Neural cell (in vitro differentiated cells): ENCODE measurements at regions not wholly inside any gene's neighbourhood (a gene's known extent, or its start where the extent isn't known, plus 50 kb on each side); places are given as distances from the start of the nearest gene placed in this dataset.

Source experiments
- H2AFZ ChIP-seq: fragments of 200-600, 300-800 bp; sonication (generic), shearing (Covaris generic); 2 replicates; pipeline ENCODE4 v1.6.0; 2014; ENCODE audit warnings: low read depth, mild to moderate bottlenecking, antibody characterized with exemption, low read length, moderate library complexity
- H3F3A ChIP-seq: fragments of 200-600 bp; shearing (Covaris generic); 2 replicates; pipeline ENCODE4 v1.6.1; 2016; ENCODE audit warnings: mild to moderate bottlenecking, moderate library complexity, mixed read lengths, antibody characterized with exemption, low read length; ENCODE audit not compliant: insufficient read depth, poor library complexity, severe bottlenecking
- H3K27ac ChIP-seq: fragments of 200-600, 300-800 bp; sonication (generic), shearing (Covaris generic); 2 replicates; pipeline ENCODE4 v1.5.1; 2014; ENCODE audit warnings: mild to moderate bottlenecking, low read length, moderate library complexity
- H3K27me3 ChIP-seq: fragments of 300-800, 200-600 bp; sonication (generic), shearing (Covaris generic); 2 replicates; pipeline ENCODE4 v1.6.0; 2014; ENCODE audit warnings: mild to moderate bottlenecking, low read depth, low read length, moderate library complexity; ENCODE audit not compliant: insufficient read depth
- H3K36me3 ChIP-seq: fragments of 300-800, 200-600 bp; sonication (generic), shearing (Covaris generic); 2 replicates; pipeline ENCODE4 v1.5.1; 2014; ENCODE audit warnings: mild to moderate bottlenecking, antibody characterized with exemption, low read length, moderate library complexity; ENCODE audit not compliant: insufficient read depth
- H3K4me2 ChIP-seq: fragments of 300-800, 200-600 bp; sonication (generic), shearing (Covaris generic); 2 replicates; pipeline ENCODE4 v1.6.0; 2014; ENCODE audit warnings: mild to moderate bottlenecking, low read length
- H3K4me3 ChIP-seq: fragments of 300-800, 200-600 bp; sonication (generic), shearing (Covaris generic); 2 replicates; pipeline ENCODE4 v1.5.1; 2014; ENCODE audit warnings: mild to moderate bottlenecking, low read length, moderate library complexity
- H3K79me2 ChIP-seq: fragments of 200-600 bp; shearing (Covaris generic); replicated peaks from 2 replicates; pipeline ENCODE4 v1.6.0; 2014; ENCODE audit warnings: mild to moderate bottlenecking, low read length, moderate library complexity; ENCODE audit not compliant: insufficient read depth
- H3K9ac ChIP-seq: fragments of 300-800, 200-600 bp; sonication (generic), shearing (Covaris generic); 2 replicates; pipeline ENCODE4 v1.6.1; 2016; ENCODE audit warnings: mild to moderate bottlenecking, low read length, mixed read lengths
- H3K9me2 ChIP-seq: fragments of 200-600 bp; shearing (Covaris generic); 2 replicates; pipeline ENCODE4 v1.6.1; 2016; ENCODE audit warnings: mild to moderate bottlenecking, low read length, mixed read lengths; ENCODE audit not compliant: insufficient read depth
- H3K9me3 ChIP-seq: fragments of 200-600, 300-800 bp; sonication (generic), shearing (Covaris generic); 2 replicates; pipeline ENCODE4 v1.6.1; 2016; ENCODE audit warnings: mild to moderate bottlenecking, mixed run types, low read length, moderate library complexity, mixed read lengths
- H4K20me1 ChIP-seq: fragments of 200-600 bp; shearing (Covaris generic); 2 replicates; pipeline ENCODE4 v1.6.1; 2016; ENCODE audit warnings: mild to moderate bottlenecking, mixed run types; ENCODE audit not compliant: insufficient read depth
- EP300 ChIP-seq: fragments of 450-650 bp; conservative IDR thresholded peaks from 2 replicates; pipeline ENCODE4 v1.6.1; 2014; ENCODE audit warnings: antibody characterized with exemption, mild to moderate bottlenecking, moderate library complexity; ENCODE audit not compliant: poor library complexity, severe bottlenecking
- EZH2 ChIP-seq: fragments of 200-600, 300-800 bp; shearing (Covaris generic), sonication (generic); IDR thresholded peaks from 2 replicates; pipeline ENCODE4 v1.6.1; 2014; ENCODE audit warnings: antibody characterized with exemption, low read length, borderline replicate concordance, mild to moderate bottlenecking; ENCODE audit not compliant: insufficient read depth, poor library complexity, severe bottlenecking
- MXI1 ChIP-seq: fragments of 450-650 bp; conservative IDR thresholded peaks from 2 replicates; pipeline ENCODE4 v1.6.1; 2014; ENCODE audit warnings: antibody characterized with exemption, mild to moderate bottlenecking; ENCODE audit not compliant: poor library complexity, severe bottlenecking
- POLR2AphosphoS5 ChIP-seq: IDR thresholded peaks from 2 replicates; pipeline ENCODE4 v1.6.1; 2012
- RAD21 ChIP-seq: fragments of 450-650 bp; conservative IDR thresholded peaks from 2 replicates; pipeline ENCODE4 v1.6.1; 2014; ENCODE audit warnings: antibody characterized with exemption, mild to moderate bottlenecking, moderate library complexity
- SMC3 ChIP-seq: fragments of 450-650 bp; conservative IDR thresholded peaks from 2 replicates; pipeline ENCODE4 v1.6.1; 2014; ENCODE audit warnings: antibody characterized with exemption, mild to moderate bottlenecking, moderate library complexity; ENCODE audit not compliant: poor library complexity
- TAF1 ChIP-seq: IDR thresholded peaks from 2 replicates; pipeline ENCODE4 v1.6.1; 2012; ENCODE audit warnings: low read depth
- TF ChIP-seq, protein P1 (sequence below): IDR thresholded peaks from 2 replicates; pipeline ENCODE4 v1.6.1; 2012; ENCODE audit warnings: borderline replicate concordance
- TF ChIP-seq, protein P2 (sequence below): fragments of 450-650 bp; IDR thresholded peaks from 2 replicates; pipeline ENCODE4 v1.5.1; 2014; ENCODE audit warnings: antibody characterized with exemption, mild to moderate bottlenecking, moderate library complexity; ENCODE audit not compliant: poor library complexity, severe bottlenecking

DNA sequence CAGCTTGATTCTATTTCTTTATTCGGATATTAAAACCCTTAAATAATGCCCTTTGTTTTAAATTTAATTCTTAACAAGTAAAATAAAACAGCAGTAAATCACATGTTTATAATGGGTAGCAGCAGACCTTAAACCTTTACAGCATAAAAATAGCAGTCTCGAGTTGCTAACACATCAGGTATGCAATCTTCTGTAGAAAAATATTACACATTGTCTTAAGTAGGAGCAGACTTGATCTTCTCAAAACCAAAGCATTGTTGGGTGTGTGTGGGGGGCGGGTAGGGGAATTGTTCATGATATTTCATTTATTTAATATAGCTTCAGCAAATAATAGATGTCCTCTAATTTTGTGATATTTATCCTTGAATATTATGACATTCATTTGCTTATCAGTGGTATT lies 331.4 kb downstream of the PCDH7 start:
- H3K27me3 ChIP-seq: no peaks in the 10 kb centered on the region
- H4K20me1 ChIP-seq: no peaks in the 10 kb centered on the region
- no peaks in the 10 kb centered on the region for H3K36me3 ChIP-seq
- no peaks in the 10 kb centered on the region for H3K79me2 ChIP-seq
- H3K9me3 ChIP-seq: no peaks in the 10 kb centered on the region
- no peaks in the 10 kb centered on the region for H3K9me2 ChIP-seq
- no peaks in the 10 kb centered on the region for H3F3A ChIP-seq
- no peak overlapping the region for H3K4me2 ChIP-seq
- TF ChIP-seq POLR2AphosphoS5 (no peak), MXI1 (no peak), EP300 (no peak), TAF1 (no peak), EZH2 (no peak), SMC3 (no peak)
- TF ChIP-seq, protein P1, sequence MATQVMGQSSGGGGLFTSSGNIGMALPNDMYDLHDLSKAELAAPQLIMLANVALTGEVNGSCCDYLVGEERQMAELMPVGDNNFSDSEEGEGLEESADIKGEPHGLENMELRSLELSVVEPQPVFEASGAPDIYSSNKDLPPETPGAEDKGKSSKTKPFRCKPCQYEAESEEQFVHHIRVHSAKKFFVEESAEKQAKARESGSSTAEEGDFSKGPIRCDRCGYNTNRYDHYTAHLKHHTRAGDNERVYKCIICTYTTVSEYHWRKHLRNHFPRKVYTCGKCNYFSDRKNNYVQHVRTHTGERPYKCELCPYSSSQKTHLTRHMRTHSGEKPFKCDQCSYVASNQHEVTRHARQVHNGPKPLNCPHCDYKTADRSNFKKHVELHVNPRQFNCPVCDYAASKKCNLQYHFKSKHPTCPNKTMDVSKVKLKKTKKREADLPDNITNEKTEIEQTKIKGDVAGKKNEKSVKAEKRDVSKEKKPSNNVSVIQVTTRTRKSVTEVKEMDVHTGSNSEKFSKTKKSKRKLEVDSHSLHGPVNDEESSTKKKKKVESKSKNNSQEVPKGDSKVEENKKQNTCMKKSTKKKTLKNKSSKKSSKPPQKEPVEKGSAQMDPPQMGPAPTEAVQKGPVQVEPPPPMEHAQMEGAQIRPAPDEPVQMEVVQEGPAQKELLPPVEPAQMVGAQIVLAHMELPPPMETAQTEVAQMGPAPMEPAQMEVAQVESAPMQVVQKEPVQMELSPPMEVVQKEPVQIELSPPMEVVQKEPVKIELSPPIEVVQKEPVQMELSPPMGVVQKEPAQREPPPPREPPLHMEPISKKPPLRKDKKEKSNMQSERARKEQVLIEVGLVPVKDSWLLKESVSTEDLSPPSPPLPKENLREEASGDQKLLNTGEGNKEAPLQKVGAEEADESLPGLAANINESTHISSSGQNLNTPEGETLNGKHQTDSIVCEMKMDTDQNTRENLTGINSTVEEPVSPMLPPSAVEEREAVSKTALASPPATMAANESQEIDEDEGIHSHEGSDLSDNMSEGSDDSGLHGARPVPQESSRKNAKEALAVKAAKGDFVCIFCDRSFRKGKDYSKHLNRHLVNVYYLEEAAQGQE: no peak
- no peak overlapping the region for H2AFZ ChIP-seq
- H3K9ac ChIP-seq: no peak overlapping the region
- H3K27ac ChIP-seq: no peak overlapping the region
- H3K4me3 ChIP-seq: no peak overlapping the region

- no peaks in the 10 kb centered on the region for H4K20me1 ChIP-seq
- no peak overlapping the region for H3K27ac ChIP-seq
- no peak overlapping the region for H3K4me2 ChIP-seq
- no peak for TF ChIP-seq RAD21
- no peak for TF ChIP-seq POLR2AphosphoS5
- no peak for TF ChIP-seq EP300
- no peak for TF ChIP-seq SMC3
- no peak for TF ChIP-seq MXI1
- TF ChIP-seq EZH2: no peak
- TF ChIP-seq TAF1: no peak
- TF ChIP-seq, protein P1: no peak
- TF ChIP-seq, protein P2, sequence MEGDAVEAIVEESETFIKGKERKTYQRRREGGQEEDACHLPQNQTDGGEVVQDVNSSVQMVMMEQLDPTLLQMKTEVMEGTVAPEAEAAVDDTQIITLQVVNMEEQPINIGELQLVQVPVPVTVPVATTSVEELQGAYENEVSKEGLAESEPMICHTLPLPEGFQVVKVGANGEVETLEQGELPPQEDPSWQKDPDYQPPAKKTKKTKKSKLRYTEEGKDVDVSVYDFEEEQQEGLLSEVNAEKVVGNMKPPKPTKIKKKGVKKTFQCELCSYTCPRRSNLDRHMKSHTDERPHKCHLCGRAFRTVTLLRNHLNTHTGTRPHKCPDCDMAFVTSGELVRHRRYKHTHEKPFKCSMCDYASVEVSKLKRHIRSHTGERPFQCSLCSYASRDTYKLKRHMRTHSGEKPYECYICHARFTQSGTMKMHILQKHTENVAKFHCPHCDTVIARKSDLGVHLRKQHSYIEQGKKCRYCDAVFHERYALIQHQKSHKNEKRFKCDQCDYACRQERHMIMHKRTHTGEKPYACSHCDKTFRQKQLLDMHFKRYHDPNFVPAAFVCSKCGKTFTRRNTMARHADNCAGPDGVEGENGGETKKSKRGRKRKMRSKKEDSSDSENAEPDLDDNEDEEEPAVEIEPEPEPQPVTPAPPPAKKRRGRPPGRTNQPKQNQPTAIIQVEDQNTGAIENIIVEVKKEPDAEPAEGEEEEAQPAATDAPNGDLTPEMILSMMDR: no peak
- no peak overlapping the region for H3K4me3 ChIP-seq
- no peaks in the 10 kb centered on the region for H3K27me3 ChIP-seq
- no peaks in the 10 kb centered on the region for H3K36me3 ChIP-seq
- H3F3A ChIP-seq: no peaks in the 10 kb centered on the region
- no peaks in the 10 kb centered on the region for H3K79me2 ChIP-seq
- H3K9ac ChIP-seq: no peak overlapping the region
- no peaks in the 10 kb centered on the region for H3K9me2 ChIP-seq
- H3K9me3 ChIP-seq: no peaks in the 10 kb centered on the region
- no peak overlapping the region for H2AFZ ChIP-seq
Measured at GRCh38 chr4:31052519-31052918, 332.4 kb downstream of the PCDH7 start.
